ENCODE measurements at regions not wholly inside any gene's neighbourhood (a gene's known extent, or its start where the extent isn't known, plus 50 kb on each side); places are given as distances from the start of the nearest gene placed in this dataset.

- WGBS (ENCODE audit: insufficient coverage): 100% methylated on average over 1 of the region's 1 CpG
- DNase-seq (ENCODE audit: low read depth in 4 of 6, low spot score in 6 of 6): no peak
- Histone ChIP-seq H3K9me3 (ENCODE audit: control insufficient read depth, insufficient read depth, low read length) (no peaks in the 10 kb centered on the region), H3K27me3 (ENCODE audit: control insufficient read depth, insufficient read depth, low read length) (no peaks in the 10 kb centered on the region), H3K27ac (ENCODE audit: low read depth, low read length) (no peak overlapping the region), H3K36me3 (ENCODE audit: control insufficient read depth, insufficient read depth, low read length) (no peaks in the 10 kb centered on the region), H3K4me1 (ENCODE audit: control insufficient read depth, insufficient read depth, low read length) (no peaks in the 10 kb centered on the region), H3K4me3 (ENCODE audit: low read depth, low read length) (no peak overlapping the region)
Measured at GRCh38 chr3:148020861-148021260, 611.7 kb downstream of the ZIC1 start.

- H3K27me3 ChIP-seq (ENCODE audit: control insufficient read depth, insufficient read depth, low read length): no peaks in the 10 kb centered on the region
- H3K36me3 ChIP-seq (ENCODE audit: control insufficient read depth, insufficient read depth, low read length): no peaks in the 10 kb centered on the region
- no peaks in the 10 kb centered on the region for H3K4me1 ChIP-seq (ENCODE audit: control insufficient read depth, insufficient read depth, low read length)
- H3K9me3 ChIP-seq (ENCODE audit: control insufficient read depth, insufficient read depth, low read length): no peaks in the 10 kb centered on the region
- WGBS (ENCODE audit: insufficient coverage): 100% methylated on average over 2 of the region's 6 CpGs
- H3K4me3 ChIP-seq (ENCODE audit: low read depth, low read length): no peak overlapping the region
- H3K27ac ChIP-seq (ENCODE audit: low read depth, low read length): no peak overlapping the region
- DNase-seq (ENCODE audit: low read depth in 4 of 6, low spot score in 6 of 6): no peak
Measured at GRCh38 chr3:148021381-148021780, 612.2 kb downstream of the ZIC1 start.

GRCh38 chr3:148023994-148024393, 614.8 kb downstream of the ZIC1 start:
- DNase-seq (ENCODE audit: low read depth in 4 of 6, low spot score in 6 of 6): no peak
- no peaks in the 10 kb centered on the region for H3K36me3 ChIP-seq (ENCODE audit: control insufficient read depth, insufficient read depth, low read length)
- H3K4me1 ChIP-seq (ENCODE audit: control insufficient read depth, insufficient read depth, low read length): no peaks in the 10 kb centered on the region
- no peak overlapping the region for H3K27ac ChIP-seq (ENCODE audit: low read depth, low read length)
- H3K9me3 ChIP-seq (ENCODE audit: control insufficient read depth, insufficient read depth, low read length): no peaks in the 10 kb centered on the region
- H3K27me3 ChIP-seq (ENCODE audit: control insufficient read depth, insufficient read depth, low read length): no peaks in the 10 kb centered on the region
- H3K4me3 ChIP-seq (ENCODE audit: low read depth, low read length): no peak overlapping the region
- 100% methylated on average over 1 of the region's 6 CpGs for WGBS (ENCODE audit: insufficient coverage)

GRCh38 chr3:148026009-148026588, 616.9 kb downstream of the ZIC1 start:
- DNase-seq (ENCODE audit: low read depth in 4 of 6, low spot score in 6 of 6): no peak
- no peak overlapping the region for H3K27ac ChIP-seq (ENCODE audit: low read depth, low read length)
- no peaks in the 10 kb centered on the region for H3K27me3 ChIP-seq (ENCODE audit: control insufficient read depth, insufficient read depth, low read length)
- H3K36me3 ChIP-seq (ENCODE audit: control insufficient read depth, insufficient read depth, low read length): no peaks in the 10 kb centered on the region
- no peaks in the 10 kb centered on the region for H3K4me1 ChIP-seq (ENCODE audit: control insufficient read depth, insufficient read depth, low read length)
- H3K9me3 ChIP-seq (ENCODE audit: control insufficient read depth, insufficient read depth, low read length): no peaks in the 10 kb centered on the region
- H3K4me3 ChIP-seq (ENCODE audit: low read depth, low read length): no peak overlapping the region
- WGBS (ENCODE audit: insufficient coverage): 90% methylated on average over 4 of the region's 6 CpGs

GRCh38 chr3:148030975-148031374, 621.8 kb downstream of the ZIC1 start:
- no peak overlapping the region for H3K27ac ChIP-seq (ENCODE audit: low read depth, low read length)
- H3K4me1 ChIP-seq (ENCODE audit: control insufficient read depth, insufficient read depth, low read length): no peaks in the 10 kb centered on the region
- H3K36me3 ChIP-seq (ENCODE audit: control insufficient read depth, insufficient read depth, low read length): no peaks in the 10 kb centered on the region
- DNase-seq (ENCODE audit: low read depth in 4 of 6, low spot score in 6 of 6): peak in 1 of 6 donors; percentile 3
- H3K4me3 ChIP-seq (ENCODE audit: low read depth, low read length): no peak overlapping the region
- H3K9me3 ChIP-seq (ENCODE audit: control insufficient read depth, insufficient read depth, low read length): no peaks in the 10 kb centered on the region
- H3K27me3 ChIP-seq (ENCODE audit: control insufficient read depth, insufficient read depth, low read length): no peaks in the 10 kb centered on the region
- WGBS (ENCODE audit: insufficient coverage): 40% methylated on average over 1 of the region's 2 CpGs

GRCh38 chr3:148034353-148034752, 625.2 kb downstream of the ZIC1 start:
- Histone ChIP-seq H3K4me3 (ENCODE audit: low read depth, low read length) (no peak overlapping the region), H3K27me3 (ENCODE audit: control insufficient read depth, insufficient read depth, low read length) (no peaks in the 10 kb centered on the region), H3K27ac (ENCODE audit: low read depth, low read length) (no peak overlapping the region), H3K4me1 (ENCODE audit: control insufficient read depth, insufficient read depth, low read length) (no peaks in the 10 kb centered on the region), H3K36me3 (ENCODE audit: control insufficient read depth, insufficient read depth, low read length) (no peaks in the 10 kb centered on the region), H3K9me3 (ENCODE audit: control insufficient read depth, insufficient read depth, low read length) (no peaks in the 10 kb centered on the region)
- 92% methylated on average over 2 of the region's 3 CpGs for WGBS (ENCODE audit: insufficient coverage)
- no peak for DNase-seq (ENCODE audit: low read depth in 4 of 6, low spot score in 6 of 6)

- H3K27ac ChIP-seq (ENCODE audit: low read depth, low read length): no peak overlapping the region
- H3K36me3 ChIP-seq (ENCODE audit: control insufficient read depth, insufficient read depth, low read length): no peaks in the 10 kb centered on the region
- peak in 1 of 6 donors; percentile 26 for DNase-seq (ENCODE audit: low read depth in 4 of 6, low spot score in 6 of 6)
- 42% methylated on average over 2 of the region's 5 CpGs for WGBS (ENCODE audit: insufficient coverage)
- no peaks in the 10 kb centered on the region for H3K9me3 ChIP-seq (ENCODE audit: control insufficient read depth, insufficient read depth, low read length)
- no peak overlapping the region for H3K4me3 ChIP-seq (ENCODE audit: low read depth, low read length)
- no peaks in the 10 kb centered on the region for H3K27me3 ChIP-seq (ENCODE audit: control insufficient read depth, insufficient read depth, low read length)
- H3K4me1 ChIP-seq (ENCODE audit: control insufficient read depth, insufficient read depth, low read length): no peaks in the 10 kb centered on the region
Measured at GRCh38 chr3:148036331-148036876, 627.2 kb downstream of the ZIC1 start.

GRCh38 chr3:148042663-148043445, 633.7 kb downstream of the ZIC1 start:
- Histone ChIP-seq H3K36me3 (ENCODE audit: control insufficient read depth, insufficient read depth, low read length) (no peaks in the 10 kb centered on the region), H3K4me1 (ENCODE audit: control insufficient read depth, insufficient read depth, low read length) (no peaks in the 10 kb centered on the region), H3K4me3 (ENCODE audit: low read depth, low read length) (no peak overlapping the region), H3K27me3 (ENCODE audit: control insufficient read depth, insufficient read depth, low read length) (no peaks in the 10 kb centered on the region), H3K9me3 (ENCODE audit: control insufficient read depth, insufficient read depth, low read length) (no peaks in the 10 kb centered on the region), H3K27ac (ENCODE audit: low read depth, low read length) (no peak overlapping the region)
- peak in 2 of 6 donors; percentile 22 to 53 for DNase-seq (ENCODE audit: low read depth in 4 of 6, low spot score in 6 of 6)
- WGBS (ENCODE audit: insufficient coverage): 50% methylated on average over 2 of the region's 6 CpGs

GRCh38 chr3:148044151-148044550, 635.0 kb downstream of the ZIC1 start:
- no peak overlapping the region for H3K27ac ChIP-seq (ENCODE audit: low read depth, low read length)
- no CpG with 5 or more reads among the region's 1 CpG for WGBS (ENCODE audit: insufficient coverage)
- no peak overlapping the region for H3K4me3 ChIP-seq (ENCODE audit: low read depth, low read length)
- H3K27me3 ChIP-seq (ENCODE audit: control insufficient read depth, insufficient read depth, low read length): no peaks in the 10 kb centered on the region
- peaks cover under 1% of the 10 kb centered on the region for H3K9me3 ChIP-seq (ENCODE audit: control insufficient read depth, insufficient read depth, low read length)
- H3K4me1 ChIP-seq (ENCODE audit: control insufficient read depth, insufficient read depth, low read length): no peaks in the 10 kb centered on the region
- DNase-seq (ENCODE audit: low read depth in 4 of 6, low spot score in 6 of 6): no peak
- no peaks in the 10 kb centered on the region for H3K36me3 ChIP-seq (ENCODE audit: control insufficient read depth, insufficient read depth, low read length)

- Histone ChIP-seq H3K4me1 (ENCODE audit: control insufficient read depth, insufficient read depth, low read length) (no peaks in the 10 kb centered on the region), H3K27ac (ENCODE audit: low read depth, low read length) (no peak overlapping the region), H3K9me3 (ENCODE audit: control insufficient read depth, insufficient read depth, low read length) (no peaks in the 10 kb centered on the region), H3K36me3 (ENCODE audit: control insufficient read depth, insufficient read depth, low read length) (no peaks in the 10 kb centered on the region), H3K27me3 (ENCODE audit: control insufficient read depth, insufficient read depth, low read length) (no peaks in the 10 kb centered on the region), H3K4me3 (ENCODE audit: low read depth, low read length) (no peak overlapping the region)
- WGBS (ENCODE audit: insufficient coverage): no CpG with 5 or more reads among the region's 2 CpGs
- no peak for DNase-seq (ENCODE audit: low read depth in 4 of 6, low spot score in 6 of 6)
Measured at GRCh38 chr3:148054999-148055398, 642.7 kb upstream of the AGTR1 start.

All from spinal cord (tissue), 9 donors.